SK-N-SH treated with all-trans-retinoic acid at 6 μM for 48 hours (cell line): ENCODE measurements at regions not wholly inside any gene's neighbourhood (a gene's known extent, or its start where the extent isn't known, plus 50 kb on each side); places are given as distances from the start of the nearest gene placed in this dataset.

ENCODE experiments used
- CREB5 ChIP-seq: fragments of 250-450 bp; sonication (Bioruptor Pico); IDR thresholded peaks from 2 replicates; pipeline ENCODE4 v1.5.1; 2020; ENCODE audit warnings: low read depth, mild to moderate bottlenecking, moderate library complexity
- CSRNP3 ChIP-seq: fragments of 250-450 bp; sonication (Bioruptor Pico); IDR thresholded peaks from 2 replicates; pipeline ENCODE4 v1.5.1; 2021; ENCODE audit warnings: mild to moderate bottlenecking, moderate library complexity
- ESRRG ChIP-seq: fragments of 250-450 bp; sonication (Bioruptor Pico); IDR thresholded peaks from 2 replicates; pipeline ENCODE4 v1.6.1; 2021; ENCODE audit warnings: mild to moderate bottlenecking
- GLIS3 ChIP-seq: fragments of 250-450 bp; sonication (Bioruptor Pico); IDR thresholded peaks from 2 replicates; pipeline ENCODE4 v1.5.0; 2020; ENCODE audit warnings: mild to moderate bottlenecking, moderate library complexity
- ISL1 ChIP-seq: fragments of 250-450 bp; sonication (Bioruptor Pico); IDR thresholded peaks from 2 replicates; pipeline ENCODE4 v2.1.2; 2022; ENCODE audit warnings: mild to moderate bottlenecking, moderate library complexity
- OSR1 ChIP-seq: fragments of 250-450 bp; sonication (Bioruptor Pico); IDR thresholded peaks from 2 replicates; pipeline ENCODE4 v1.8.0; 2022; ENCODE audit warnings: moderate library complexity, mild to moderate bottlenecking, inconsistent platforms
- PATZ1 ChIP-seq: fragments of 250-450 bp; sonication (Bioruptor Pico); IDR thresholded peaks from 2 replicates; pipeline ENCODE4 v1.8.0; 2020; ENCODE audit warnings: mild to moderate bottlenecking, moderate library complexity, borderline replicate concordance
- PPARA ChIP-seq: fragments of 250-450 bp; sonication (Bioruptor Pico); IDR thresholded peaks from 2 replicates; pipeline ENCODE4 v1.5.0; 2020; ENCODE audit warnings: mild to moderate bottlenecking, borderline replicate concordance
- SNAI2 ChIP-seq: fragments of 250-450 bp; sonication (Bioruptor Pico); IDR thresholded peaks from 2 replicates; pipeline ENCODE4 v1.5.0; 2020; ENCODE audit warnings: mild to moderate bottlenecking, moderate library complexity
- ZFP30 ChIP-seq: fragments of 450-650 bp; formaldehyde crosslinking; IDR thresholded peaks from 2 replicates; pipeline ENCODE4 v1.5.0; 2022; ENCODE audit warnings: mild to moderate bottlenecking, moderate library complexity
- ZNF70 ChIP-seq: fragments of 450-650 bp; formaldehyde crosslinking; IDR thresholded peaks from 2 replicates; pipeline ENCODE4 v1.5.0; 2020; ENCODE audit warnings: mild to moderate bottlenecking, moderate library complexity

GRCh38 chr5:74028406-74028805 is 402.4 kb downstream of the ARHGEF28 start:
- TF ChIP-seq PATZ1 (CRISPR knock-in tag) (no peak), ESRRG (CRISPR knock-in tag) (no peak), SNAI2 (no peak), PPARA (CRISPR knock-in tag) (no peak), GLIS3 (CRISPR knock-in tag) (no peak), ZFP30 (no peak), CREB5 (CRISPR knock-in tag) (no peak), CSRNP3 (CRISPR knock-in tag) (no peak), OSR1 (CRISPR knock-in tag) (no peak), ZNF70 (CRISPR knock-in tag) (no peak), ISL1 (CRISPR knock-in tag) (no peak)
